ENCODE measurements at regions not wholly inside any gene's neighbourhood (a gene's known extent, or its start where the extent isn't known, plus 50 kb on each side); places are given as distances from the start of the nearest gene placed in this dataset.

- ATAC-seq: no peak
- H3K27ac ChIP-seq (ENCODE audit: control insufficient read depth, insufficient read depth): no peak overlapping the region
- in situ Hi-C loops (cut with MboI) (no loop called here), intact Hi-C loops (cut with micrococcal nuclease; ENCODE audit: unreplicated experiment) (no loop called here)
- TF ChIP-seq E4F1 (IDR thresholded peaks at IDR 0.05; ENCODE audit: borderline replicate concordance, partially characterized antibody) (no peak), GATAD2B (conservative IDR thresholded peaks at IDR 0.05; ENCODE audit: low read depth) (no peak), NRF1 (conservative IDR thresholded peaks at IDR 0.05; ENCODE audit: low read depth, low read length) (no peak), ZNF217 (IDR thresholded peaks at IDR 0.05) (no peak), ZBTB4 (CRISPR knock-in tag; IDR thresholded peaks at IDR 0.05) (no peak)
- TF ChIP-seq, protein P1, sequence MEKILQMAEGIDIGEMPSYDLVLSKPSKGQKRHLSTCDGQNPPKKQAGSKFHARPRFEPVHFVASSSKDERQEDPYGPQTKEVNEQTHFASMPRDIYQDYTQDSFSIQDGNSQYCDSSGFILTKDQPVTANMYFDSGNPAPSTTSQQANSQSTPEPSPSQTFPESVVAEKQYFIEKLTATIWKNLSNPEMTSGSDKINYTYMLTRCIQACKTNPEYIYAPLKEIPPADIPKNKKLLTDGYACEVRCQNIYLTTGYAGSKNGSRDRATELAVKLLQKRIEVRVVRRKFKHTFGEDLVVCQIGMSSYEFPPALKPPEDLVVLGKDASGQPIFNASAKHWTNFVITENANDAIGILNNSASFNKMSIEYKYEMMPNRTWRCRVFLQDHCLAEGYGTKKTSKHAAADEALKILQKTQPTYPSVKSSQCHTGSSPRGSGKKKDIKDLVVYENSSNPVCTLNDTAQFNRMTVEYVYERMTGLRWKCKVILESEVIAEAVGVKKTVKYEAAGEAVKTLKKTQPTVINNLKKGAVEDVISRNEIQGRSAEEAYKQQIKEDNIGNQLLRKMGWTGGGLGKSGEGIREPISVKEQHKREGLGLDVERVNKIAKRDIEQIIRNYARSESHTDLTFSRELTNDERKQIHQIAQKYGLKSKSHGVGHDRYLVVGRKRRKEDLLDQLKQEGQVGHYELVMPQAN (conservative IDR thresholded peaks at IDR 0.05): no peak
- H3K4me3 ChIP-seq: no peak overlapping the region
- H4K20me1 ChIP-seq (ENCODE audit: control insufficient read depth, insufficient read depth): no peaks in the 10 kb centered on the region
- WGBS (ENCODE audit: insufficient coverage, insufficient replicate concordance, low lambda C conversion rate, missing lambda C conversion rate): 27% methylated on average over 2 of the region's 2 CpGs
- no peak overlapping the region for H3K9ac ChIP-seq (ENCODE audit: control insufficient read depth, insufficient read depth, low read length)
- FAIRE-seq: no peak
- BruUV-seq (replicated peaks): no TSS peak
- CTCF ChIA-PET: no interaction called here
- no peaks in the 10 kb centered on the region for H3K27me3 ChIP-seq (replicated peaks in 1 of 2; ENCODE audit: control insufficient read depth in 2 of 2, insufficient read depth in 2 of 2, low read length in 1 of 2)
- H3K79me2 ChIP-seq (ENCODE audit: control insufficient read depth, insufficient read depth, low read length): no peaks in the 10 kb centered on the region
- no peaks in the 10 kb centered on the region for H3K9me3 ChIP-seq (replicated peaks; ENCODE audit: control insufficient read depth, insufficient read depth, low read length)
- DNase-seq (ENCODE audit: low read depth, low spot score): no peak
- RAD21 ChIA-PET (ENCODE audit: unreplicated experiment): no interaction called here
- H3K4me1 ChIP-seq (ENCODE audit: control insufficient read depth, insufficient read depth, low read length): no peaks in the 10 kb centered on the region
- SMC1A ChIA-PET (ENCODE audit: uncharacterized antibody, unreplicated experiment): no interaction called here
- no peak overlapping the region for H3K4me2 ChIP-seq (ENCODE audit: control insufficient read depth, insufficient read depth)
- H2AFZ ChIP-seq (ENCODE audit: control insufficient read depth, low read depth, low read length): no peak overlapping the region
- H3K36me3 ChIP-seq (ENCODE audit: control insufficient read depth in 2 of 2, insufficient read depth in 2 of 2, low read length in 1 of 2): no peaks in the 10 kb centered on the region
- POLR2A ChIA-PET: no interaction called here
Measured at GRCh38 chr13:74278901-74279300, 144.7 kb upstream of the KLF12 start.
